NCI-H345 treated with DMSO at 0.1 percent for 48 hours (cell line): ENCODE measurements at regions not wholly inside any gene's neighbourhood (a gene's known extent, or its start where the extent isn't known, plus 50 kb on each side); places are given as distances from the start of the nearest gene placed in this dataset.

Experiments
- DNase-seq: peaks from one replicate; lab custom pipeline; 2025; ENCODE audit not compliant: unreplicated experiment; lab: John Stamatoyannopoulos, UW

- no peak for DNase-seq
These were observed 152.3 kb downstream of the PAX3 start for GRCh38 chr2:222146488-222146887.

GRCh38 chr2:222142027-222142426 is 156.8 kb downstream of the PAX3 start:
- DNase-seq = no peak

DNA sequence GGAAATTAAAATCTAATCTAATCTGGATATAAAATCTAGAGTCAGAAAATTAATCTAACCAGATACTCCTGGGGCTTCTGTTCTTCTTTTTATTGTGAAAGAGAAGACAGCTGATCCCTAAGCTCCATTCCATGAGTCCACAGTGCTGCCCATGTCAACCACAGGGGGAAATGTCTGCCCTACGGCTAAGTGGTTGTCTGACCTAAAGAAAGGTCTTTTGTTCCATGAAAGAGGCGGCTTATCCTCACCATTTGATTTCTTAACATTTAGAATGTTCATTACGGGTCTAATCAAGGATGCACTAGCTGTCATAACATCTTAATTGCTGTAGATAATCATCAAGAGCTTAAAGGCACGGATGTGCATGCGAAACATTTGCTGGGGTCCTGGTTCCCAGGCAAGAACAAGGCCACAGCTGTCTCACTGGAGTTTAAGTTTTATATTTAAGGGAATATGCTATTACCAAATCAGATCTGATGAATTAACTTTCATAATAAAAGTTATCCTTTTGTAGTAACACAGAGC is 162.6 kb downstream of the PAX3 start:
- no peak for DNase-seq

DNA sequence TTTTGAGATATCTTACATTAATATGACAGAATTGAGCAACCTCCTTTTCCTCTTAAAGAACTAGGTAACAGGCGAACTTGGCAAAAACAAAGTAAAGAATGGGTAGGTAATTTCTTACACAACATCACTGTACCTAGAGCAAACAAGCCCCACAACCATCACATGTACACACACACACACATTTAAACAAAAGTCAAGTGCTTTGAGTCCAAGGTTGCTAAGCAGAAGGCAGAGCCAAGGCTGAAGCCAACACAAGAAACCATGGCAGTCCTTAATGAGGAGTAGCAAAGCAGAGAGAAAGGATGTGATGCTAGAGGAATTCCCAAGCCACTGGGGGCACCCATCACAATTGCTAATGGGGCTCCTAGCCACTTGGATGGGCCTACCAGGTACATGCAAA is 164.1 kb downstream of the PAX3 start:
- DNase-seq = no peak

- no peak for DNase-seq
These were observed 164.9 kb downstream of the PAX3 start for GRCh38 chr2:222133897-222134296.

DNA sequence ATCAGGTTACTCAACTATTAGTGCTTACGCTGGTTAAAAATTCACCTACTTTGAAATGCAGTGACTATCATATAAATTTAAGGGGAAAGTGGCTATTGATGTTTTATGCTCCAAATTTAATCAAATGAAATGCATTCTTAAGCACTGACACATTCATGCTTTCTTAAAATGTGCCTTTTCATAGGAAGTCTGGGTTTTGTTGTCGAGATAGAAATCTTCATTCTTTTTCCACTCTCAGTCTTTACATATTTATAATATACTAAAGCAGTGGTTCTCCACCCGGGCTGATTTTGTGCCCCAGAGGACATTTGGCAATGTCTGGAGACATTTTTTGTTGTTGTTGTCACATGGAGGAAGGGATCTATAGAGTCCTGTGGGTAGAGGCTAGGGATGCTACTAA is 167.9 kb downstream of the PAX3 start:
- no peak for DNase-seq

GRCh38 chr2:222127660-222128059 is 171.1 kb downstream of the PAX3 start:
- no peak for DNase-seq

DNA sequence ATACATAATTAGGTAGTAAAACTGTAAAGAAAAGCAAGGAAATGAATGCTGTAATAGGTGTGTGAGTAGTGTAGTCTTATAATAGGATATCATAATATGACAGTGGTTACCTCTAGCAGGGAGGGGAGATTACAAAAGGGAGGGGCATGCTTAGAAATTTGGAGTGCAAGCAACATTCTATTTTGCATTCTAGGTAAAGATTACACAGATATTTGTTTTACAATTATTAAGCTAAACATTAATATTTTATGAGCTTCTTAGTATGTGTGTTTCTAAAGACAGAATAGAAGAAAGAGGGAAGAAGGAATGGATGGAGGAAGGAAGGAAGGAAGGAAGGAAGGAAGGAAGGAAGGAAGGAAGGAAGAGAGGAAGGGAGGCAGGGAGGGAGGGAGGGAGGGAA is 177.9 kb downstream of the PAX3 start:
- DNase-seq = no peak

DNA sequence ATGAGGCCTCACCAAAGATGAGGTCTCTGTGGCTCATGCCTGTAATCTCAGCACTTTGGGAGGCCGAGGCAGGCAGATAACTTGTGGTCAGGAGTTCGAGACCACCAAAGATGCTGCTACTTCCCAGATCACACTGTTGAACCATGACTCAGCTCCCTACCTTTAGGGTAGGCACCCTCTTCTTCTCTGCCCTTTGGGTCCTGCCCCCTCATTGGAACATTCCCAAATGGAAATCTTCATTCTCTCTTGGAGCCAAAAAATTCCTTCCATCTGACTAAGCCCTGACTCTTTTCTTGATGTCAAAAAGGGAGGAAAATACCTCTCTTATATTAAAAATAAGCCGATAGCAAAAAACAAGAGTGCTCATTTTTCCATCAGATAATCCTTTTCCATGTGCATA is 183.5 kb downstream of the PAX3 start:
- no peak for DNase-seq

DNA sequence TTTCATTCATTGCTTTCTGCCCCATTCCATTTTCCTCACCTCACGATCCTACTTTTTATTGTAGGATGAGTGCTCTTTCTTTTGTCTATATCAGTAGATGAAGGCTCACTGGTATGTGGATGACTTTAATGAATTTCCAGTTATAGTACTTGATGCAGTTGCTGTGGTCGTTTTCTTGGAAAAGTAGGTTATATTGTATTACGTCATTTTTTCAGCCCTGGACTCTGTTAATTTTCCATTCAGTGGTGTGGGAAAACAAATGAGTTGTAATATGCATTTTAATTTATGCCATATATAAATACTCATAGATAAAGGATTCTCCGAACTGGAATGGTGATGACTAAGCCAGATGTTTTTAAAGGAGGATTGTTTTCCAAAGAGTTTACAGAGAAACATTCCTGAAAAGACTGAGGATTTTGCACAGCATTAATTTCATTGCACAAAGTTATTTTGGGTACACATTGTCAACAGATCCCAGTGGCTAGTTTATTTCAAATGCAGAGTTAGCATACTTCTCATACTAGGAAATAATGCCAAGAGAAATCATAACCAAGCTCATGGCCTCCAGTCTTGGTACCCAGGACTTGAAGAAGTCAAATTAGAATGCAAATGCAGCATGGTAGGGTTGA is 189.7 kb downstream of the PAX3 start:
- DNase-seq = no peak

- DNase-seq = no peak
These were observed 190.3 kb downstream of the PAX3 start for GRCh38 chr2:222108497-222108896.

DNA sequence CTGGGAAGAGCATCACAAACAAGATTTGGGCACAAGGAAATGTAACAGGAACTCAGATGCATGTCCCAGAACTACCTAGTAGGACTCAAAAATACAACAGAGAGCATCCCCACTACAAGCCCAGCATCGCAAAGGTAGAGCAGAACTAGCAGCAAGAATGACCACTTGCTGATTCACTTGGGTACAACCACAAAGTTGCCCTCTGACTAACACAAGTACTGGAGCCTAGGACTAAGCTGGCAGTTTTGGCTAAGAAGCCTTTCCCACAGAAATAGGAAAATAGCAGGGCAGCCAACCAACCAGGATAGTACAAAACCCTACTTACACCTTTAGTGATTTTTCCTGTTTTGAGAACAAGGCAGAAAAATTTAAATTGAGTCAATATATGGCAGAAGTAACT is 193.8 kb downstream of the PAX3 start:
- DNase-seq = no peak

GRCh38 chr2:222102575-222103349 is 196.0 kb downstream of the PAX3 start:
- DNase-seq = no peak

GRCh38 chr2:222100704-222101699 is 197.8 kb downstream of the PAX3 start:
- no peak for DNase-seq

DNA sequence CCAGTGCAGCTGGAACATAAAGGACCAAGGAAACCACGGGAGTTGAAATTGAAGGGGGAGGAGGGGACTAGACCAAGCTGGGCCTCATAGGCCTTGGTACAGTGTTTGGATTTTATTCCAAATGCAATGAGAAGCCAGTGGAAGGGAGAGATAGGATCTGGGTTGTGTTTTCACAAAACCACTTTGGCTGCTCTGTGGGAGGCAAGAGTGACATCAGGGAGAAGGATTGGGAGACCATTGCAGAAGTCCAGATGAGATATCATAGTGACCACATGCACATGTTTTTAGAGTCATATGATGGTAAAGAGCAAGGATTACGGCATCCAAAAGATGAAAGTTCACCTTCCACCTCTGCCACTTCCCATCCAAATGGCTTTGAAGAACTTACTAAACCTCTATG is 210.2 kb downstream of the PAX3 start:
- DNase-seq = no peak

- no peak for DNase-seq
These were observed 210.8 kb downstream of the PAX3 start for GRCh38 chr2:222087998-222088397.

- no peak for DNase-seq
These were observed 216.6 kb downstream of the PAX3 start for GRCh38 chr2:222082201-222082600.

GRCh38 chr2:222080141-222080540 is 218.7 kb downstream of the PAX3 start:
- DNase-seq = no peak

GRCh38 chr2:222076973-222077690 is 221.7 kb downstream of the PAX3 start:
- no peak for DNase-seq

DNA sequence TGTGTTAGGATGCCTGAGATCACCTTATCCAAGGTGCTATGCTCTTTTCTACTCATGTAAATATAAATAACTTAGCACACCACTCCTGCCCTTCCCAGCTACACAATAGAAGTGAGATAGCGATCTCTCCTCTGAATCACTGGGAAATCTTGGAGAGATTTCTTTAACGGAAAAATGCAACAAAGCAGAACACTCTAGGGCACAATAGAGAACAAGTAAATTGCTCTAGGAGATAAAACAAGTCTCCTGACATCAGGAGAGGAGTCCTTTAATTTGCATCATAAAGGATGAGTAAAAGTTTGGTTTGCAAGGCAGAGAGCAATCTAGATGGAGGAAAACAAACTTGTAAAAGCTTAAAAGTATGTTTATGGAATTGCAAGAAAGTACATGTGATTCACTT is 224.1 kb downstream of the PAX3 start:
- DNase-seq = no peak

DNA sequence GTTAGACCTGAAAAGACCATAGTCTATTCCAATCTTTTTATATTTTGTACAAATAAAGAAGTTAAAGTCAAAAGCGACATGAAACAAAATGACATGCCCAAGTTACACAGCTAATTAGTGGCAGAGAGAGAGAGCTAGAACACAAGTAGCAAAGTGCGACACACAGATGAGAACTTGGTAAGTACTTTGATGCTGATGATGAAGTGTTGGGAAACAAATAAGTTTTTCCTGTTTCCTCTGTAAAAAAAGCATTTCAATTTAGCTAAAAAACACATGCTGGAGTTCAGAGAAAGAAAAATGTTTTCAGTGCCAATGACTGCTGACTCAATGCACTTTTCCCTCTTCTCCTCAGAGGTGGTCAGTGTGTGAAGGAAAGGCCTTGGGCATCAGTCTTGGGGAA is 226.9 kb downstream of the PAX3 start:
- DNase-seq = no peak
